GM19438 (cell line): ENCODE measurements at regions not wholly inside any gene's neighbourhood (a gene's known extent, or its start where the extent isn't known, plus 50 kb on each side); places are given as distances from the start of the nearest gene placed in this dataset.
"Not testable (repeated sequence)": the region's sequence is repeated elsewhere in the genome, so short reads cannot be mapped to it uniquely, and the experiment has no call there.

Experiments
- ATAC-seq: cut with Tn5 transposase; IDR thresholded peaks from one replicate; pipeline ENCODE4 v1.9.1; 2021; ENCODE audit warnings: low read depth; ENCODE audit not compliant: unreplicated experiment

DNA sequence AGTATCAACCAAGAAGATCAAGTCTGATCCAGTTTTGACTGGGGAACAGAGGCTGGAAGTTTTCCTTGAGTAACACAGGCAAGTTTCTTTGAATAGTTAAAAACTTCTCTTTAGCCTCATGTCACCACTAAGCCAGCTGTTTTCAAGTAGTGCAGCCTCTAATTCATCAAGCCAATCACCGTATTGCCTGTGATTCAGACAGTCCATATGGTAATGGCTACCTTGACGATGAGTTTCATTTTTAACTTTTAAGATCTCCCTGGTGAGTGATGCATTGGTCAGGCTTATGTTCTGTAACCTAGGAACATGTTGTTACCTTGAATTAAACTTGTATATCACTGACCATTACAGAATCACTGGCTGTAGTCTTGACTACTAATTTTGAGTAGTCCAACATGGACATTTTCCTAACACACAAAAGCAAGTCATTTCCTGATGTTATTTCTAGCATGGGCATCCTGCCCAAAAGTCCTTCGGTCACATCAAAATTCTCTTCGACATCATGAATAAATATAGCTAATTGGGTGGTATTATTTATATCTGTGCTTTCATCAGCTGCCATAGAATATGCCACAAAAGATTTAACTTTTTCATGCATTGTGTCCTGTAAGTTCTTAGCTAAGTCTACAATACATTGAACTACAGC, 238.8 kb upstream of the GCFC2 start:
- no peak for ATAC-seq

DNA sequence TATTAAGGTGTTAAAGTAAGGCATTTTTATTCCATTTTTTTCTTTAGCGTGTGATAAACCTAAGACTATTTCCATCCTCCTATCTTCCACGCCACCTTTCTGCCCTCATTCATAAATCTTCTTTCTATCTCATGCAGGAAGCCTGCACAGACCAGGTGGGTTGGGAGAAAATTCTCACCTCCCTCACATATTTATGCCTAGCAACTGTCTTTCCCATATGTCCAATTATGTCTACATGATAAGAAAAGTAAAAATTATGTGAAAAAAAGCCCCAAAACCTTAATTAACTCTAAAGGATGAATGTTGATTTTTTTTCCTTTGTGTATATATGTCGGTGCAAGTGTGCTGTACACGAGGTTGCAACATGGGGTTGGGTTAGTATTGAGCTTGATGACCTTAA, 225.6 kb upstream of the GCFC2 start:
- no peak for ATAC-seq

DNA sequence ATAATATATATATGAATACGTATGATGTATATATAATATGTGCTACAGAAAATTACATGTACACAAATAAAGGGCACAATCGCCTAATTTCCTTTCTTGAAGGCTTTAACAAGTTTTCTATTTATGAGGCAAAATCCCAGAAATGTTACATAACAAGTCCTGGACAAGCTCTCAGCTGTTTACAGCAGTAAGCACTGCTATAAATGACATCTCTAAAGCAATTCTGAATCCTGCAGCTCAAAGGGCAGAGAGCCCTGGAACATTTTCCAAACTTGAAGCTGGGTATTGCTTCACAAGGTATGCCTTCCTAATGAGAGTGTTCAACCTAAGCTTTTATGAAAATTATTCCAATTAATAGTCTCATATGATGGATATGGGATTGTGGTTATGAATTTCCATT, 222.3 kb upstream of the GCFC2 start:
- no peak for ATAC-seq

DNA sequence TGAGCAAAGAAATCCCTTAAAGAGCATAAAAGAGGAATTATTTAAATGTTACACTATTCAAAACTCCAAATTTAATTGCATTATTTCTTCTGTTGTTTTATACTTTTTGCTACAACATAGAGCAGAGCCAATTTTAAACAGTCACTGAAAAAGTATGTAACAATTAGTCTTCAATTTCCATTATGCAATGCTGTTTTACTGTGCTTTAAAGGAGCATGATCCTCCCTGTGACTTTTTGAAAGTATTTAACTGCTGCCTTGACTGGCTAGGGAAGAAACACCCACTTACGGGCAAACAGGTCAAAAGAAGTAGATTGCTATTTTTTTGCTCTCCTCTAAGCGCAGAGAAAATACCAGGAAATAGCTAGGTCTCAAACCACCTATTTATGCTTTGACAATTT, 217.4 kb upstream of the GCFC2 start:
- no peak for ATAC-seq

DNA sequence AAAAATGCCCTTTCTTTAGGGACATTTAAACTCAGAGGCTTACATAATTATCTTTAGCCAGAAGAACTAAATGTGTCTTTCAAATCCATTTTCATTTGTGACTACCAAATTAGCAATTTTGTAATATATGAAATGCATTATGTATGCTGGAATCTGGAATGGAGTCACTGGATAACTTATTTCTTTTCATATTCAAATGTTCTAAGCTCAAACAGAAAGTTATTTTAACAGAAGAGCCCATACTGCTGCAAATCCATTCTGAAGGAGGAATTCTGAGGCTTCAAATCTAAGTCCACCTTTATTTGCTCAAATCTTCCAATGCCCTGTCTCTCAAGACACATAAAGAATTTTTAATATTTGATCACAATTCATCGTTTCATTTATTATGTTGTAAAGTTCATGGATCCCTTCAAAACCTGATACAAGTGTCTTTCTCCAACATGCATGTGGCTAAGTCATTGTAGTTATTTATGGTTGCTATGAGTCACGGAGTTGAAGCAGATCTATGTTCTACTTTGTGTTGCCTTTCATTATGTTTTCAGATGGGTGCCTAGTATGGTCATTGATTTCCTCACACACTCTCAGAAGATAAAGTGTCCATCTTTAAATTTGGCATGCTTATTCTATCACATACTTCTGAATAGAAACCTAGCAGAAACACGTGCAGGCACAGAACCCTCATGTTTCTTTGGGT, 214.8 kb upstream of the GCFC2 start:
- ATAC-seq: no peak

DNA sequence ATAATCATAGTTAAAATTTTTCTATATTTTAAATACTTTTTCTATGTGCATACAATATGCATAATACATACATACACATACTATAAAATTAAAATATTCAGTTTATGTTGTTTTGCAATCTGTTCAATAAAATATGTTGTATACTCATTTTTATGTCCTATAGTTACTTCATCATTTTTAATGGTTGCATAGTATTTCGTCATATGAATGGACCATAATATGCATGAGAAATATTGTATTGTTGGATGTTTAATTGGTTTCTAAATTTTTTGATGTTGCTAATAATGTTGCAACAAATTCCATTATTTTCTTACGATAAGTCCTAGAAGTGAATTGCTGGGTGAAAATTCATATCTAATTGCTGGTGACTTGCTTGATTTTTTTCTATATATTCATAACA, 211.5 kb upstream of the GCFC2 start:
- ATAC-seq: no peak

DNA sequence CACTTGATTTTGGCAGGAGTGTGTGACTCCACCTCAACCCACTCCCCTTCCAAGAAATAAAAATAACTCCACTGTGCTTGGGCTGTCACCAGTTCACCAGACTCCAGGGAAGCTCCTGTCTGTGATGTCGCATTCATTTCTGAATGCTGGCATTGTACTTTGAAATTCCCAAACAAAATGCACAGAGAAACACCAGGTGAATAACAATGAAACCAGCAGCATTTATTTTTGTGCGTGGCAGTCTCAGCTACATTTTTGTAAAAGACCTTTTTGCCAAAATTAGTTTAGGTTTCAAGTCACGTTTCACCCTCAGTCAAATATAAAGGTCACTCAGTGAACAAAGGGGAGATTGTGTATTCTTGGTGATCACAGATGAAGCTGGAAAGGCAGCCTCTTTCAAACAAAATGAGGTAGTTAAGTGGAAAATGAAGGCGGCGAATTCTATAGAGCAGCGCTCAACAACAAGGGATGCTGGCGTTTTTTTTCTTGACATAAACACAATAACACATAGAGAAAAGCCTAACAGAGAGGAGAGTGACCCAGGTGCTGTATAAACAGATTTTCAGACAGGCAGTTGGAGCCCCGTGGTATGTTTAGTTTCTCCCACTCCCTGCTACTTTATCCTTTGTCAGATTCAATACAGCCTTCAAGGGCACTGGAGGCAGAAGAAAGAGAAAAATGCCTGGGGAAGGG, 210.3 kb upstream of the GCFC2 start:
- ATAC-seq: no peak

DNA sequence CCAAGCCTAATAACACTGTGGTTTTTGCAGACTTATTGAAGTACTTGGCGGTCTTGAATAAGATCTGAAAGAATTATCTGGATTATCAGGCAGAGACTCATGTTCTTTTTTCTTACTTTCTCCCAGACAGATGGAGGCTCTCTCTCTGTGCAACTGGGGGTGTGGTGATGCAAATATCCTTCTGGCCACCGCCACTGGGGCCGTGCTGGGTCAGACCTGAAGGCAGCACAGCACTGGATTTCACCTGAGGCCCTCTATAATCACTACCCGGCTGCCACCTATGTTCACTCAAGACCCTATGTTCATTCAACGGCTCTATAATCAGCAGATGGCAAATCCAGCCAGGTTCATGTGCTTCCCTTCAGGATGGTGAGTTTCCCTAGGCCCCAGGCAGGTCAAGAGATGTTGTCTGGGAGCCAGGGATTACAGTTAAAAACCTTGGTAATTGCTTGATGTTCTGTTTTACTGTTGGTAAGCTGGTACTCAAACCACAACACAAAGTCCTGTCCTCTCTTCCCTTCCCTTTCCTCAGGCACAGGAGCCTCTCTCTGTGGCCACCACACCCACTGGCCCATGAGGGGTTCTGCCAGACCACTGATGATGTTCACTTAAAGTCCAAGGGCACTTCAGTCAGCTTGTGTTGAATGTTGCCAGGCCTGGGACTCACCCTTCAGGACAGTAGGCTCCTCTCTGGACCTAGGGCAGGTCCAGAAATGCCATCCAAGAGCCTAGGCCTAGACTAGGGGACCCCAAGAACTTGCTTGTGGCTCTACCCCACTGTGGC, 205.3 kb upstream of the GCFC2 start:
- no peak for ATAC-seq

DNA sequence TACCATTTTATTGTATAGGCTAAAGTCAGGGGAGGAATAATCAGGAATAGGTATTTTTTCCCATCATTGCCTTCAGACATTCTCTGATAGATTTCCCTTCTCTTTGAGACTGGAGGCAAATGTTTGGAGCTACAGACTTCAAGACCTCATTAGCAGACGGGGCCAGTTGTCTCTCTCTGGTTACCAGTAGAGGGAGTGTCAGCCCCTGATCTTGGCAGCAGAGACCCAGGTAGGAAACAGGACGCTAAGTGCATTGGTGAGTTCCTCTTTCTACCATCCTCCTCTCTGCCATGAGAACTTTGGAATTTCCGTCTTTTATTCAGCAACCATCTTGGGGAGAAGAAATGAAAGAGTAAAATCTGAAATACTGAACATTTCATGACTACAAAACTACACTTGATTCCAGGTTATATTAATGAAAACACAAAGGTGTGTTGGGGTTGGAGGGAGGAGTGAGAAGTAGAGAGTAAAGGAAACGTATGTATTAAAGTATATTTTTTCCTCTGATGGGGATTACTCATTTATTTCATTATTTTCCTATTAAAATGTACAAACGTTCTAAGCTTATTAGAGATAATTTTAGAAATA, 186.2 kb upstream of the GCFC2 start:
- peak; percentile 84 for ATAC-seq

DNA sequence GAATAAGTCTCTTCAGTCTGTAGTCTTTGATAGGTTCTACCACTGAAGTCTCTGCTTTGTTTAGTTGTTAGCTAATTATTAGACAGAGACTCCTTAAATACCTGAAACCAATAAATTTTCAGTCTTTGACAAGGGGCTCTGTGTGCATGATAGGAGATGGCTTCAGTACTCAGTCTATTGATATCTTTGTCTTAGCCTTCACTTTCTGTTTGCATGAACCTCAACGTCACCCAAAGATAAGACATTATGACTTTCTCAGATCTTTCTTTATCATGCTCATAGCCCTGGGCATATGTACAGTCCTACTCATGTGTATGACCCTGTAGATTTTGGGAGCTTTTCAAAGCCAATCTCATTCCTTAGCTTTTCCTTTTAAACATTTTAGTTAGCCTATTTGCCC, 183.5 kb upstream of the GCFC2 start:
- ATAC-seq: no peak

DNA sequence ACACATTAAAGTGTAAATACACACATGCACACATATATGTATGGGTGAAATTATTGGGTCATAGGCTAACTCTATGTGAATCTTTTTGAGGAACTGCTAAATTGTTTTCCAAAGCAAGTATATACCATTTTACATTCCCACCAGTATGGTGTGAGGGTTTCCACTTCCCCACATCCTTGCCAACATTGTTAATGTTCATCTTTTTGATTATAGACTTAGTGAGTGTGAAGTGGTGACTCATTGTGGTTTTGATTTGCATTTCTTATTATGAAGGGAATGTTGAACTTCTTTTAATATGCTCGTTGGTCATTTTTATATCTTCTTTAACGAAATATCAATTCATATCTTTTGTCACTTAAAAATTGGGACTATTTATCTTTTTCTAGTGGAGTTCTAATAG, 181.8 kb upstream of the GCFC2 start:
- ATAC-seq: no peak

DNA sequence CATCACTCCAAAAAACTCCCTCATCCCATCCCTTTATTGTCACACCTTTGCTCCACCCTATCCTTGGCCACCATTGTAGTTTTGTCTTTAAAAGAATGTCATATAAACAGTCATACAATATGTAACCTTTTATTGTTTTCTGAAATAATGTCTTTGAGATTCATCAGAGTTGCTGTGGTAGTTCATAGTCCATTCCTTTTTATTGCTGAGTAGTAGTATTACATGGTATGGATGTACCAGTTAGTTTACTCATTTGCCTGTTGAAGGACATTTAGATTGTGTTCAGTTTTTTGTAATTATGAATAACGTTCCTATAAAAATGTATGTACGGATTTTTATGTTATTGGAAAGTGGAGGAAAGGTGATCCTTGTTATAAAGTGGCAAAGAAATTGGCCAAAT, 171.8 kb upstream of the GCFC2 start:
- ATAC-seq: no peak

DNA sequence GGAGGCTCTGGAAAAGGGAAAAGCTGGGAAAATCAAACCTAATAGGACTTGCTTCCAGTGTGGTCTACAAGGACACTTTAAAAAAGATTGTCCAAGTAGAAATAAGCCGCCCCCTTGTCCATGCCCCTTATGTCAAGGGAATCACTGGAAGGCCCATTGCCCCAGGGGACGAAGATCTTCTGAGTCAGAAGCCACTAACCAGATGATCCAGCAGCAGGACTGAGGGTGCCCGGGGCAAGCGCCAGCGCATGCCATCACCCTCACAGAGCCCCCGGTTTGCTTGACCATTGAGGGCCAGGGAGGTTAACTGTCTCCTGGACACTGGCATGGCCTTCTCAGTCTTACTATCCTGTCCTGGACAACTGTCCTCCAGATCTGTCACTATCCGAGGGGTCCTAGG, 164.9 kb upstream of the GCFC2 start:
- not testable (repeated sequence) for ATAC-seq

DNA sequence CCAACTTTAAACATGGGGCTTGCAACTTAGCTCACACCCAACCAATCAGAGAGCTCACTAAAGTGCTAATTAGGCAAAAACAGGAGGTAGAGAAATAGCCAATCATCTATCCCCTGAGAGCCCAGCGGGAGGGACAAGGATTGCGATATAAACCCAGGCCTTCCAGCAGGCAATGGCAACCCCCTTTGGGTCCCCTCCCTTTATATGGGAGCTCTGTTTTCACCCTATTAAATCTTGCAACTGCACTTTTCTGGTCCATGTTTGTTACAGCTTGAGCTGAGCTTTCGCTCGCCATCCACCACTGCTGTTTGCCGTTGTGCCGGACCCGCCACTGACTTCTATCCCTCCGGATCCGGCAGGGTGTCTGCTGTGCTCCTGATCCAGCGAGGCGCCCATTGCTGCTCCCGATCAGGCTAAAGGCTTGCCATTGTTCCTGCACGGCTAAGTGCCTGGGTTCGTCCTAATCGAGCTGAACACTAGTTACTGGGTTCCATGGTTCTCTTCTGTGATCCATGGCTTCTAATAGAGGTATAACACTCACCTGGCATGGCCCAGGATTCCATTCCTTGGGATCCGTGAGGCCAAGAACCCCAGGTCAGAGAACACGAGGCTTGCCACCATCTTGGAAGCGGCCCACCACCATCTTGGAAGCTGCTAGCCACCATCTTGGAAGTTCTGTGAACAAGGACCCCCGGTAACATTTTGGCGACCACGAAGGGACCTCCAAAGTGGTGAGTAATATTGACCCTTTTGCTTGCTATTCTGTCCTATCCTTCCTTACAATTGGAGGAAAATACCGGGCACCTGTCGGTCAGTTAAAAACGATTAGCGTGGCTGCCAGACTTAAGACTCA, 161.3 kb upstream of the GCFC2 start:
- not testable (repeated sequence) for ATAC-seq

DNA sequence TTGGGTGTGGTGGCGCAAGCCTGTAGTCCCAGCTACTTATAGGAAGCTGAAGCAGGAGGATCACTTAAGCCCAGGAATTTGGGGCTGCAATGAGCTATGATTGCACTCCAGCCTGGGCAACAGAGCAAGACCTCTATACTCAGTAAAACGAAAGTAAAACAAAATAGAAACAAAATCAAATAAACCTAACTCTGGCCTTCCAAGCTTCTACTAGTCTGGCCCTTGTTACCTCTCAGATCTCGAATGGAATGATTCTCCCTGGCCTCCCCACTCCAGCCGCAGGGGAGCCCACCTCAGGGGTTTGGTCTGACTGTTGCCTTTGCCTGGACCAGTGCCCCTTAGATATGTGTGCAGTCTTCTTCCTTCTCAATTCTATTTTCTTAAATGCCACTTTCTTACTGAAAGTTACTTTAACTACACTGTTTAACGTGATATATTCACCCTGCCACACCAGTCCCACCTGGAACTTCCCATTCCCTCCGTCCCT, 160.0 kb upstream of the GCFC2 start:
- ATAC-seq: no peak

DNA sequence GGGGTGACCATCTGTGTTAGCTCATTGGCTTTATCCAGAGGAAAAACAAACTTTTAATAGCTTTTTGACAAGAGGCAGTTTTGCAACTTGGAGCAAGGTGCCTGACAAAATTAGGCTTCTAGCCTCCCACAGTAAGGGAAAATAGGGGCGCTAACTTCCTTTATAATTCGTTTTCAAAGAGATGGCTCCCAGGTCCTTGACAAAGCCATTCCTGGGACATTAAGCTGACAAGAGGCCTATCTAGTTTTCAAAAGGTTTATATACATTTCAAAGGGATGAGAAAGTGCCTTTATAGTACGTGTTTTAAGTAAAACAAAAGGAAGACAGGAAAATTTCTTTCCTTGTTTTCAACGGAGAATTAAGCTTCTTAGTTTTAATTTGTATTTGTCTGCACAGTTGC, 159.4 kb upstream of the GCFC2 start:
- no peak for ATAC-seq

DNA sequence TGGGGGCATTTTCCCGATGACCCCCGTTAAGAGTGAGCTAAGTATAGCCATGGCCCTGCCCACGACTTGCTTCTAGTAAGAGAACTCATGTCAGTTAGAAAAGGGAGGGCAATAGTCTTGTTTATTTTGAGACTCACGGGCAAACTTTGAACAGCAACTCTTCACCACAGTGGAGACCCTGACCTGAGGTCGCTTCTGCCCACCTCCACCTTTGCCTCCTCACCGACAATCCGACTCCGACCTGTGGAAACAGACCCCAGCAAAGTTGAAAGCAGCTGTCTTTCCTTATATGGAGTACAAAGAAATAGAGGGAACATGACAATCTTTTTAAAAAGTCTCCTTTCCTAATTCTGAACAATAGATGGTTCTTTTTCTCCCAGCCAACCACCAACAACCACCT, 155.0 kb upstream of the GCFC2 start:
- ATAC-seq: no peak

DNA sequence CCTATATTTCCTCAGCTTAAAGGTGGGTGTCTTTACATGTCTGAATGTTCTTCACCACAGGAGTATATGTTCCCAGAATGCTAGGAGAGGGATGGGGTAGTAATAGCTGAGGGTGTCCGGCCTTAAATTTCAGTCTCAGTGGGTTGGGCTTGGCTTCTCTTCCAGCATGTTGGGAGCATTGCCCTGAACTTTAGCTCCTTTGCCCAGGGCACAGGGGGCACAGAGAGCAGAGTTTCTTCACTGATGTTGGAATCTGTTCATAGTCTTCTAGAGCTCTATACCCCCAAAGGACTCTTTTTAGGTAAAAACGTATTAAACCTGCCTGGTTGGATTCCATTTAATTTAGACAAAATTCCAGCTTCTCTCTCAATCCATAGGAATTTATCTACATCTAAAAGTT, 154.4 kb upstream of the GCFC2 start:
- ATAC-seq: no peak

DNA sequence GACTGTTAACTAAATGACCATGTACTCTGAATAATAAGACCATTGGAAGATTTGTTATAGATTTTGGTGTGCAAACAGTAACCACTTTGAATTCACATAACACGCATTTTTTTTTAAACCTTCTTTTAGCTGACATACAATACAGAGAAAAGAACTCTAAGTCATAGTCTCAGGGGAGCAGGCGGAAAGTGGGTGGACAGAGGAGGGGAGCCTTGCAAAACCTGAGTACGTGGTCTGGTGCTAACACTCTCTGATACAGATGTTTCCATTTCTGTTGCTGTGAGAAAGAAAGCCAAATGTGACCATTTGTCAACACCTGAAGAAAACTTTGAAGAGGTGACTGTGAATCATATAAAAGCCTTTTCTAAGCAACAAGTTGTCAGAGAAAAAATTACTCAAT, 151.8 kb upstream of the GCFC2 start:
- no peak for ATAC-seq

DNA sequence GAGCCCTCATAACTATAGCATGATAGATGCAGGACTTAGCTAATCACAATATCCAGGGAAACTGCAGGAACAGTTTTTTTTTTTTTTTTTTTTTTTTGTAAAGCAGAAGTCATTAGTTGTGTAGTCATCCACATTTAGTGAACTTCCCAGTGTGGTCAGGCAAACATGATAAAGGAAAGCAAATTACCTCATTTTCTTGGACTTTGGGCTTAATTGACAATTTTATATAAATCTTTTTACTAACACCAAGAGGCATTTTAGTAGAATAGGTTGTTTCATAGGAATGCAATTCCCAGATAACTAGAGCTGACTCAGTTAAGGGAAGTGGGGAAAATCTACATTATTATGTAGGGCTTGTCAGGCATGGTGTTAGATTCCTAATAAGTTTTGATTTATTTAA, 142.7 kb upstream of the GCFC2 start:
- no peak for ATAC-seq
